Upper lobe of left lung (tissue), 6 donors: ENCODE measurements at regions not wholly inside any gene's neighbourhood (a gene's known extent, or its start where the extent isn't known, plus 50 kb on each side); places are given as distances from the start of the nearest gene placed in this dataset.
"Not testable (repeated sequence)": the region's sequence is repeated elsewhere in the genome, so short reads cannot be mapped to it uniquely, and the experiment has no call there.

ENCODE experiments used
- ATAC-seq, 2 donors: fragments of 200-7000 bp; cut with Tn5 transposase; one replicate each; pipeline ENCODE4 v1.9.1; 2022; ENCODE audit warnings: mild to moderate bottlenecking in 2 of 2, moderate library complexity in 2 of 2; ENCODE audit not compliant: low FRiP score in 2 of 2
- DNase-seq, 2 donors: peaks; one replicate each; pipeline ENCODE4 v3.0.0-alpha.2; 2019 to 2020
- H3K27ac ChIP-seq, 4 donors: fragments of 200-600 bp; sonication (generic); one replicate each; pipeline ENCODE4 v1.5.1; 2016 to 2019
- H3K27me3 ChIP-seq, 4 donors: fragments of 200-600 bp; sonication (generic); one replicate each; pipeline ENCODE4 v1.5.1; 2017 to 2019
- H3K36me3 ChIP-seq, 4 donors: fragments of 200-600 bp; sonication (generic); one replicate each; pipeline ENCODE4 v1.5.1; 2016 to 2019
- H3K4me1 ChIP-seq, 4 donors: fragments of 200-600 bp; sonication (generic); one replicate each; pipeline ENCODE4 v1.5.1; 2018 to 2019
- H3K4me3 ChIP-seq, 4 donors: fragments of 200-600 bp; sonication (generic); one replicate each; pipeline ENCODE4 v1.5.1; 2017 to 2019; ENCODE audit warnings: mild to moderate bottlenecking in 2 of 4, moderate library complexity in 1 of 4
- H3K9me3 ChIP-seq, 4 donors: fragments of 200-600 bp; sonication (generic); one replicate each; pipeline ENCODE4 v1.5.1; 2018 to 2019
- CTCF ChIP-seq, 6 experiments: fragments of 450-650 bp in 4 of 6; fragments of 200-600 bp in 2 of 6; sonication (generic) in 2 of 6; IDR thresholded peaks; one replicate each; pipeline ENCODE4 v1.5.1; 2016 to 2019; ENCODE audit warnings: antibody characterized with exemption in 6 of 6
- EP300 ChIP-seq, 4 donors: sonication (generic); formaldehyde crosslinking; IDR thresholded peaks; one replicate each; pipeline ENCODE4 v1.5.1; 2017; ENCODE audit warnings: antibody characterized with exemption in 4 of 4, control low read depth in 2 of 4
- POLR2A ChIP-seq, 4 donors: fragments of 450-650 bp; IDR thresholded peaks; one replicate each; pipeline ENCODE4 v1.5.1; 2016 to 2017; ENCODE audit warnings: antibody characterized with exemption in 4 of 4, mild to moderate bottlenecking in 2 of 4
- POLR2AphosphoS5 ChIP-seq, 2 donors: sonication (generic); formaldehyde crosslinking; IDR thresholded peaks; one replicate each; pipeline ENCODE4 v1.5.1; 2017; ENCODE audit warnings: antibody characterized with exemption in 2 of 2
- WGBS, 2 donors: methylation state at CpG; one replicate each; pipeline ENCODE4 v1.1.5; 2017 to 2018; 5-methylcytosine and 5-hydroxymethylcytosine counted together
- donor health status: DM: no; HTN: no; CAD: no; lungs with moderate emphysema.
- donor health status: DM: no; HTN: yes; CAD: no; lungs with severe emphysema.

DNA sequence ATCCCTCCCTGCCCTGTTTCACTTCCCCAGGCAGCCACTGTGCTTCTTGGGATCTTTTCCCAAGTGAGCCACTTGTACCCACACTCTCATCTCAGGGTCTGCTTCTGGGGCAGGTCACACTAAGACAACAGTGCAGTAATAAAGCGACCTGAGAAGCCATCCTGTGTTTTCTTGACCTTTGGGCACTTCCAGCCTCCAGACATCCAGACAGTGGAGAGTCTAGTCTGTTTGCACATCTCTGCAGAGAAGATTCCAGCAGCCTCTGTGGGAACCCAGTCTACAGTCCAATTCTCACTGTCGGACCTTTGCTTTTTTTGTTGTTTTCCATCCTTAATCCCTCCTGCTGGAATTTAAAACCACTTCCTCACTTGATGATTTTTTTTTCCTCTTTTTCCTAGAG is 50.3 kb upstream of the ATP6AP2 start:
- Histone ChIP-seq H3K36me3 (no peaks in the 10 kb centered on the region), H3K27me3 (no peaks in the 10 kb centered on the region)
- no peak for DNase-seq

DNA sequence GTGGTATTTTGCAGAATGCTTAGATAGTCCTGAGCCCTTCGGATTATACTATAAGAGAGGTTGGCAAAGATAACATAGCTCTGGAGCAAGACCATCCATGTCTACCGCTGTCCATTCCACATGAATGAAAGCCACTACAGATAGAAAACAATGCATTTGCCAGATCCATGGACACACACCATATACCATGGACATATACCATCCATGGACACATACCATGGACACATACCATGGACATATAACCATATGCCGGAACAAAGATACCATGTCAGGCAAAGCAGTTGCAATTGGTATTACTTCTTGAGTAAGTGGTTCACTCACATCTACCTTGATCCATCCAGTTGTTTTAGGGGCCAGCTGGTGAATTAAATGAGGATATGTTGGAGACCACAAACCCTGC is 53.2 kb upstream of the ATP6AP2 start:
- no peak for ATAC-seq
- no peak for DNase-seq
- H3K27me3 ChIP-seq, result no peaks in the 10 kb centered on the region

More for the DNA sequence above, 50.3 kb upstream of the ATP6AP2 start:
- WGBS, 2 donors, result 89 to 92% methylated on average over 2 of the region's 2 CpGs
- ATAC-seq, result no peak
- TF ChIP-seq POLR2A (IDR thresholded peaks at IDR 0.05) (no peak), POLR2AphosphoS5 (IDR thresholded peaks at IDR 0.05) (no peak), EP300 (IDR thresholded peaks at IDR 0.05) (no peak), CTCF (IDR thresholded peaks at IDR 0.05) (no peak)
- no peak overlapping the region for H3K27ac ChIP-seq
- H3K9me3 ChIP-seq, result no peaks in the 10 kb centered on the region
- H3K4me1 ChIP-seq, result no peaks in the 10 kb centered on the region
- H3K4me3 ChIP-seq, result no peak overlapping the region

GRCh38 chrX:40526412-40526811 is 54.4 kb upstream of the ATP6AP2 start:
- Histone ChIP-seq H3K27me3 (no peaks in the 10 kb centered on the region), H3K9me3 (no peaks in the 10 kb centered on the region), H3K27ac (no peak overlapping the region), H3K4me3 (no peak overlapping the region), H3K4me1 (no peaks in the 10 kb centered on the region), H3K36me3 (no peaks in the 10 kb centered on the region)
- ATAC-seq, result no peak
- TF ChIP-seq CTCF (IDR thresholded peaks at IDR 0.05), result no peak
- no peak for TF ChIP-seq POLR2AphosphoS5 (IDR thresholded peaks at IDR 0.05)
- no peak for TF ChIP-seq EP300 (IDR thresholded peaks at IDR 0.05)
- TF ChIP-seq POLR2A (IDR thresholded peaks at IDR 0.05), result no peak
- 73 to 78% methylated on average over 2 of the region's 2 CpGs for WGBS, 2 donors
- DNase-seq, result no peak

More for the DNA sequence above, 53.2 kb upstream of the ATP6AP2 start:
- no peaks in the 10 kb centered on the region for H3K36me3 ChIP-seq
- no peak overlapping the region for H3K4me3 ChIP-seq
- no peak overlapping the region for H3K27ac ChIP-seq
- no peaks in the 10 kb centered on the region for H3K4me1 ChIP-seq
- WGBS, 2 donors, result 89 to 94% methylated on average over 3 of the region's 3 CpGs
- TF ChIP-seq POLR2A (IDR thresholded peaks at IDR 0.05), result no peak
- no peak for TF ChIP-seq POLR2AphosphoS5 (IDR thresholded peaks at IDR 0.05)
- TF ChIP-seq CTCF (IDR thresholded peaks at IDR 0.05), result no peak
- no peak for TF ChIP-seq EP300 (IDR thresholded peaks at IDR 0.05)
- no peaks in the 10 kb centered on the region for H3K9me3 ChIP-seq

GRCh38 chrX:40525901-40526300 is 54.9 kb upstream of the ATP6AP2 start:
- H3K27ac ChIP-seq, H3K9me3 ChIP-seq, H3K4me1 ChIP-seq, DNase-seq, H3K4me3 ChIP-seq, H3K36me3 ChIP-seq, H3K27me3 ChIP-seq, ATAC-seq: not testable (repeated sequence)
- 53 to 88% methylated on average over 1 of the region's 1 CpG for WGBS, 2 donors

DNA sequence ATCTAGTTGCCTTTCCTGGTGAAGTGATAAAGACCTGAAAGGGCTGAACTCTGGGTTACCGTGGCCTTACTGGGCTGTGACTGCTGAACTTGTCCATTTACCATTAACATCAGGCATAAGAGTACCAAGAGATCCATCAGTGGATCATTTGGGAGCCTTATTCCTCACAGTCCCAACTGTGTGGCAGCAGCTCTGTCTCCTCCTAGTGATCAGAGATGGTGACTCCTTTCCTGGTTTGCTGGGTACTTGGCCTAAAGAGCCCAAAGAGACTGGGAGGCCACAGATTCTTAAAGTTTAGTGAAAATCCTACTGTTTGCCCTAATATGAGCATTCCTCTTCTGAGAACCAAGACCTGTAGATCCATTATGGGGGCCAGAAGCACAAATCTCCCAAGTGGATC is 56.3 kb upstream of the ATP6AP2 start:
- WGBS, 2 donors, result 87% methylated on average over 1 of the region's 1 CpG; no CpG with 5 or more reads in 1 of the 2 donors
- no peaks in the 10 kb centered on the region for H3K9me3 ChIP-seq
- no peaks in the 10 kb centered on the region for H3K27me3 ChIP-seq
- DNase-seq, result no peak
- H3K4me1 ChIP-seq, result no peaks in the 10 kb centered on the region
- no peak for ATAC-seq
- H3K4me3 ChIP-seq, result no peak overlapping the region
- TF ChIP-seq EP300 (IDR thresholded peaks at IDR 0.05) (no peak), POLR2A (IDR thresholded peaks at IDR 0.05) (no peak), CTCF (IDR thresholded peaks at IDR 0.05) (no peak), POLR2AphosphoS5 (IDR thresholded peaks at IDR 0.05) (no peak)
- no peaks in the 10 kb centered on the region for H3K36me3 ChIP-seq
- H3K27ac ChIP-seq, result no peak overlapping the region
